Ovary (tissue), 3 donors: ENCODE measurements at regions not wholly inside any gene's neighbourhood (a gene's known extent, or its start where the extent isn't known, plus 50 kb on each side); places are given as distances from the start of the nearest gene placed in this dataset.

ENCODE experiments used
- CTCF ChIP-seq, 3 donors: fragments of 450-650 bp in 2 of 3; fragments of 200-600 bp in 1 of 3; IDR thresholded peaks; one replicate each; pipeline versions ENCODE4 v1.5.1 to v1.8.0; 2016 to 2022; ENCODE audit warnings: antibody characterized with exemption in 3 of 3, mild to moderate bottlenecking in 1 of 3
- POLR2A ChIP-seq: fragments of 450-650 bp; IDR thresholded peaks from one replicate; pipeline ENCODE4 v1.6.1; 2017; ENCODE audit warnings: antibody characterized with exemption, mild to moderate bottlenecking, moderate library complexity
- donor health status: DM: no; HTN: no; CAD: no.

GRCh38 chr22:35482974-35483373, 57.7 kb upstream of the RASD2 start:
- TF ChIP-seq CTCF (IDR thresholded peaks at IDR 0.05) = no peak
- no peak for TF ChIP-seq POLR2A
